Hepatocyte (in vitro differentiated cells): ENCODE measurements at regions not wholly inside any gene's neighbourhood (a gene's known extent, or its start where the extent isn't known, plus 50 kb on each side); places are given as distances from the start of the nearest gene placed in this dataset.

Source experiments
- EZH2 ChIP-seq: fragments of 200-600 bp; sonication (generic); IDR thresholded peaks from 2 replicates; pipeline ENCODE4 v1.6.1; 2016; ENCODE audit warnings: antibody characterized with exemption, mild to moderate bottlenecking, borderline replicate concordance
- TF ChIP-seq, protein P1 (sequence below): fragments of 200-600 bp; sonication (generic); IDR thresholded peaks from 2 replicates; pipeline ENCODE4 v1.5.1; 2016; ENCODE audit warnings: antibody characterized with exemption, mild to moderate bottlenecking; ENCODE audit not compliant: poor library complexity

DNA sequence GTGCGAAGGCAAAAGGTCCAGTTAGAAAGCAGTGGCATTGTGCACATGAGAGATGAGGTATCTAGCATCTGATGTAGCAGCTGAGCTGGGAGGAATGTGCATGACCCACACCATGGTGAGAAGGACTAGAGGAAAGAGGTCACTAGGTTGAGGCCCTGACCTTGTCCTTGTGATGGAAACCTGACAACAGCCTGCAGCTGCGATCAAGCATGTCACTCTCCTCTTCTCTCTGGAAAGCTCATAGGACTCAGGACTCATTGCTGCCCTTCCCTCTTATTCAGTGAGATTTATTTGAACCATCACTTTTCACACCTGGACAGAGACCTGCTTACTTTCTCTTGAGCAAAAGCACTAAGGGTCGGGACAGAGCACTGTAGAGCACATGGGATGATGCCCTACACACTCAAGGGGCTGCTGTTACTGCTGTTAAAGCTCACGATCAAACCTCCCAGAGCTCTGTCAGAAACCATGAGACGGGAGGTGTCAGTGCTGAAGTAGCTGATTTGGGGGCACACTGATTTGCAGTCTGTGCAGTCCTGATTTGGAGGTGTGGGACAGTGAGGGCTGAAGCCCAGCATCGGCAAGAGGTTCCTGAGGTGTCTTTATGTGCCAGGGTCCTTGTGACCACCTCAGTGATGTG, 104.3 kb downstream of the VPREB1 start:
- TF ChIP-seq, protein P1, sequence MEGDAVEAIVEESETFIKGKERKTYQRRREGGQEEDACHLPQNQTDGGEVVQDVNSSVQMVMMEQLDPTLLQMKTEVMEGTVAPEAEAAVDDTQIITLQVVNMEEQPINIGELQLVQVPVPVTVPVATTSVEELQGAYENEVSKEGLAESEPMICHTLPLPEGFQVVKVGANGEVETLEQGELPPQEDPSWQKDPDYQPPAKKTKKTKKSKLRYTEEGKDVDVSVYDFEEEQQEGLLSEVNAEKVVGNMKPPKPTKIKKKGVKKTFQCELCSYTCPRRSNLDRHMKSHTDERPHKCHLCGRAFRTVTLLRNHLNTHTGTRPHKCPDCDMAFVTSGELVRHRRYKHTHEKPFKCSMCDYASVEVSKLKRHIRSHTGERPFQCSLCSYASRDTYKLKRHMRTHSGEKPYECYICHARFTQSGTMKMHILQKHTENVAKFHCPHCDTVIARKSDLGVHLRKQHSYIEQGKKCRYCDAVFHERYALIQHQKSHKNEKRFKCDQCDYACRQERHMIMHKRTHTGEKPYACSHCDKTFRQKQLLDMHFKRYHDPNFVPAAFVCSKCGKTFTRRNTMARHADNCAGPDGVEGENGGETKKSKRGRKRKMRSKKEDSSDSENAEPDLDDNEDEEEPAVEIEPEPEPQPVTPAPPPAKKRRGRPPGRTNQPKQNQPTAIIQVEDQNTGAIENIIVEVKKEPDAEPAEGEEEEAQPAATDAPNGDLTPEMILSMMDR: no peak
- no peak for TF ChIP-seq EZH2
